Naive thymus-derived CD4-positive, alpha-beta T cell (primary cell): ENCODE measurements at regions not wholly inside any gene's neighbourhood (a gene's known extent, or its start where the extent isn't known, plus 50 kb on each side); places are given as distances from the start of the nearest gene placed in this dataset.

ENCODE experiments used
- ATAC-seq: fragments of 150-1000 bp; cut with Tn5 transposase; 2 replicates; pipeline ENCODE4 v1.10.0; 2021; ENCODE audit warnings: mild to moderate bottlenecking, moderate library complexity
- CTCF ChIA-PET: fragments of 350-600 bp; sonication (Branson Sonifier 250); formaldehyde crosslinking; loops from one replicate; lab custom pipeline; 2021; ENCODE audit warnings: antibody characterized with exemption; lab: Charles Lee
- POLR2A ChIA-PET: fragments of 350-600 bp; sonication (Branson Sonifier 250); formaldehyde crosslinking; loops from one replicate; lab custom pipeline; 2021; ENCODE audit warnings: antibody characterized with exemption, inconsistent platforms; lab: Charles Lee
- DNase-seq, 9 donors: peaks; one replicate each; pipeline versions ENCODE4 v3.0.0 to v3.0.0-alpha.2; 2020 to 2022; ENCODE audit warnings: mixed read lengths in 1 of 9
- H3K27ac ChIP-seq: one replicate; pipeline ENCODE4 v1.7.0; 2013; ENCODE audit warnings: mild to moderate bottlenecking, low read depth, low read length, moderate library complexity
- H3K27me3 ChIP-seq, 2 donors: one replicate each; pipeline ENCODE4 v1.7.0; 2013; ENCODE audit warnings: low read length in 2 of 2, mild to moderate bottlenecking in 2 of 2, moderate library complexity in 2 of 2; ENCODE audit not compliant: control insufficient read depth in 2 of 2, insufficient read depth in 2 of 2
- H3K36me3 ChIP-seq, 3 experiments: 1 replicate in 2 of 3; 2 replicates in 1 of 3; pipeline ENCODE4 v1.7.0; 2013; ENCODE audit warnings: low read length in 3 of 3, mild to moderate bottlenecking in 3 of 3, moderate library complexity in 1 of 3; ENCODE audit not compliant: insufficient read depth in 3 of 3, control insufficient read depth in 2 of 3
- H3K4me1 ChIP-seq, 2 donors: one replicate each; pipeline ENCODE4 v1.7.0; 2013; ENCODE audit warnings: low read length in 2 of 2, mild to moderate bottlenecking in 2 of 2, moderate library complexity in 1 of 2; ENCODE audit not compliant: control insufficient read depth in 2 of 2, insufficient read depth in 2 of 2
- H3K4me3 ChIP-seq: 2 replicates; pipeline ENCODE4 v1.7.0; 2013; ENCODE audit warnings: mild to moderate bottlenecking, low read length
- H3K9me3 ChIP-seq, 3 experiments: 1 replicate in 2 of 3; 2 replicates in 1 of 3; pipeline ENCODE4 v1.7.0; 2013; ENCODE audit warnings: low read length in 3 of 3; ENCODE audit not compliant: control insufficient read depth in 2 of 3
- H3K27ac Mint-ChIP-seq, 9 donors: one replicate each; pipeline ENCODE4 v1.8.0; 2020 to 2022; ENCODE audit warnings: mixed read lengths in 9 of 9, mild to moderate bottlenecking in 8 of 9, moderate library complexity in 5 of 9, inconsistent platforms in 2 of 9
- H3K27me3 Mint-ChIP-seq, 5 donors: one replicate each; pipeline ENCODE4 v1.8.0; 2021 to 2022; ENCODE audit warnings: mixed read lengths in 5 of 5, mild to moderate bottlenecking in 1 of 5
- H3K36me3 Mint-ChIP-seq, 5 donors: one replicate each; pipeline ENCODE4 v1.8.0; 2020 to 2022; ENCODE audit warnings: mixed read lengths in 5 of 5, mild to moderate bottlenecking in 3 of 5, inconsistent platforms in 1 of 5
- H3K4me1 Mint-ChIP-seq, 7 donors: one replicate each; pipeline ENCODE4 v1.8.0; 2020 to 2022; ENCODE audit warnings: mixed read lengths in 7 of 7, mild to moderate bottlenecking in 3 of 7, inconsistent platforms in 1 of 7
- H3K4me3 Mint-ChIP-seq, 10 donors: one replicate each; pipeline ENCODE4 v1.8.0; 2020 to 2022; ENCODE audit warnings: mild to moderate bottlenecking in 10 of 10, mixed read lengths in 10 of 10, moderate library complexity in 6 of 10, inconsistent platforms in 2 of 10
- H3K9me3 Mint-ChIP-seq, 11 donors: one replicate each; pipeline ENCODE4 v1.8.0; 2020 to 2022; ENCODE audit warnings: mixed read lengths in 11 of 11, mild to moderate bottlenecking in 4 of 11, inconsistent platforms in 1 of 11, moderate library complexity in 1 of 11
- intact Hi-C, 2 donors: fragments of 100-400 bp; cut with micrococcal nuclease; formaldehyde crosslinking; loops; one replicate each; pipeline ENCODE4 v1.15.1; 2023

GRCh38 chr13:91162180-91162579 is 185.3 kb upstream of the MIR17HG start:
- Histone ChIP-seq H3K36me3 (no peaks in the 10 kb centered on the region), H3K4me1 (no peaks in the 10 kb centered on the region), H3K4me3 (no peak overlapping the region), H3K27ac (no peak overlapping the region), H3K9me3 (peaks cover 0 to 3% (median 0%) of the 10 kb centered on the region in 3 experiments), H3K27me3 (no peaks in the 10 kb centered on the region)
- DNase-seq (no peak), ATAC-seq (no peak)
- H3K27me3 Mint-ChIP-seq: peaks cover 11 to 52% (median 19%) of the 10 kb centered on the region in 5 donors
- intact Hi-C loops: no loop called here
- no peak overlapping the region for H3K4me3 Mint-ChIP-seq
- H3K27ac Mint-ChIP-seq: no peak overlapping the region
- CTCF ChIA-PET: no interaction called here
- POLR2A ChIA-PET: no interaction called here
- no peaks in the 10 kb centered on the region for H3K4me1 Mint-ChIP-seq
- no peaks in the 10 kb centered on the region for H3K36me3 Mint-ChIP-seq
- H3K9me3 Mint-ChIP-seq: peaks cover 0 to 8% (median 0%) of the 10 kb centered on the region in 11 donors

DNA sequence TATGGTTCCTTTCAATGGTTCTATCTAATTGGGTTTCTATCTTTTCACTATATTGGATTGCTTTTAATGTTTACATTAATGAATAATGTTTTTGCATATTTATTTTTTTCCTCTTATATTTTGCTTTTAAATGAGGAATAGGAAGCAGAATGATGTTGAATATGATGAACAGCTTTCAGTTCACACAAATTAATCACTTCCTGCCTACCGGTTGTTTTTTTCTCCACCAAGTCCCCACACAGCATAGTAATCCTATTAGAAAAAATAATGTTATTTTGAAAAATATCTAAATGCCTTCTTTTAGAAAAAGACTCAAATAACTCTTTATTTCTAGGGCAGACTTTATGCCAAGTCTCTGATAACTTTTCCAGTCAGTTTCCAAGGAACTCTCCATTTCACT is 184.9 kb upstream of the MIR17HG start:
- Mint-ChIP-seq H3K9me3 (peaks cover 0 to 8% (median 0%) of the 10 kb centered on the region in 11 donors), H3K27me3 (peaks cover 11 to 49% (median 19%) of the 10 kb centered on the region in 5 donors), H3K4me3 (no peak overlapping the region), H3K36me3 (no peaks in the 10 kb centered on the region), H3K27ac (no peak overlapping the region), H3K4me1 (no peaks in the 10 kb centered on the region)
- H3K36me3 ChIP-seq: no peaks in the 10 kb centered on the region
- CTCF ChIA-PET: no interaction called here
- DNase-seq (no peak), ATAC-seq (no peak)
- intact Hi-C loops: no loop called here
- no peaks in the 10 kb centered on the region for H3K4me1 ChIP-seq
- no peaks in the 10 kb centered on the region for H3K27me3 ChIP-seq
- no peak overlapping the region for H3K27ac ChIP-seq
- POLR2A ChIA-PET: no interaction called here
- H3K9me3 ChIP-seq: peaks cover 0 to 3% (median 0%) of the 10 kb centered on the region in 3 experiments
- H3K4me3 ChIP-seq: no peak overlapping the region

GRCh38 chr13:91165758-91166157 is 181.7 kb upstream of the MIR17HG start:
- no peak overlapping the region for H3K4me3 ChIP-seq
- H3K9me3 ChIP-seq: no peaks in the 10 kb centered on the region
- ChIA-PET CTCF (no interaction called here), POLR2A (no interaction called here)
- intact Hi-C loops: no loop called here
- no peaks in the 10 kb centered on the region for H3K4me1 ChIP-seq
- Mint-ChIP-seq H3K4me3 (no peak overlapping the region), H3K4me1 (no peaks in the 10 kb centered on the region), H3K27me3 (peaks cover 0 to 38% (median 7%) of the 10 kb centered on the region in 5 donors), H3K27ac (no peak overlapping the region), H3K36me3 (no peaks in the 10 kb centered on the region), H3K9me3 (peaks cover 0 to 8% (median 0%) of the 10 kb centered on the region in 11 donors)
- DNase-seq: no peak
- H3K36me3 ChIP-seq: no peaks in the 10 kb centered on the region
- no peak overlapping the region for H3K27ac ChIP-seq
- H3K27me3 ChIP-seq: no peaks in the 10 kb centered on the region
- ATAC-seq: no peak

GRCh38 chr13:91166714-91167511 is 180.6 kb upstream of the MIR17HG start:
- Mint-ChIP-seq H3K4me3 (no peak overlapping the region), H3K36me3 (no peaks in the 10 kb centered on the region), H3K4me1 (no peaks in the 10 kb centered on the region), H3K27me3 (peaks cover 5 to 28% (median 5%) of the 10 kb centered on the region in 5 donors), H3K9me3 (peaks cover 0 to 8% (median 0%) of the 10 kb centered on the region in 11 donors), H3K27ac (no peak overlapping the region)
- Histone ChIP-seq H3K27ac (no peak overlapping the region), H3K4me1 (no peaks in the 10 kb centered on the region), H3K36me3 (no peaks in the 10 kb centered on the region), H3K9me3 (no peaks in the 10 kb centered on the region), H3K4me3 (no peak overlapping the region), H3K27me3 (no peaks in the 10 kb centered on the region)
- DNase-seq: no peak
- no peak for ATAC-seq
- POLR2A ChIA-PET: no interaction called here
- intact Hi-C loops: no loop called here
- CTCF ChIA-PET: no interaction called here

DNA sequence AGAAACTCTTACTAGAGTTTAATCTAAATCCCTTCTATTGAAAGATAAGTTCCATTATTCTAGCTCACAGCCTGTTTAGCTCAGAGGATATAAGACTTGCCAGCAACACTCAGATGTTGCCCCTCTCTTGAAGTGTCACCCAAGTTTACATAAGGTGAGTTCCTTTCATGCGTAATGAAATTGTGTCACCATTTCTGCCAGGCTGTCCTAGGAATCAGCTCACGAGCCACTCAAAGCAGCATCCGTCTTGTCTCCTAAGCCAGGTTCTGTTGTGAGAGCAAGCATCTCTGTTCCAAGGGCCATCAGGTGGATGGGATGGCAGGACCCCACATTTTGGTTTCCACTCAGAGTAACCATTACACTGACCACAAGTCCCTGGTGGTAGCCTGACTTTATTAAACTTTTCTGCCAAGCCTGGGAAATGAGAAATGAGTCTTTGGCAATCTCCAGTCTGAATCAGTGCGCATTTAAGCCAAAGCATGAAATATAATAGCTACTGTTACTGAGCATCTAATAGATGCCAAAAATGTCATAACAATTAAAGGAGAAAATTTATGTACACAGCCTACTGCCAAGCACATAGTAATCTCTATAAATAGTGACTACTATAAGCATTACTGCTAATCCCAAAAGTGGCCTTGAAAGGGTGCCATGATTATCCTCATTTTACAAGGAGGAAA is 179.6 kb upstream of the MIR17HG start:
- no peak overlapping the region for H3K27ac Mint-ChIP-seq
- no peak for DNase-seq
- no peak overlapping the region for H3K27ac ChIP-seq
- peaks cover 5 to 27% (median 5%) of the 10 kb centered on the region in 5 donors for H3K27me3 Mint-ChIP-seq
- no peaks in the 10 kb centered on the region for H3K27me3 ChIP-seq
- H3K4me3 Mint-ChIP-seq: no peak overlapping the region
- H3K4me1 Mint-ChIP-seq: no peaks in the 10 kb centered on the region
- no peaks in the 10 kb centered on the region for H3K36me3 ChIP-seq
- no peaks in the 10 kb centered on the region for H3K4me1 ChIP-seq
- POLR2A ChIA-PET: no interaction called here
- peaks cover 0 to 8% (median 0%) of the 10 kb centered on the region in 11 donors for H3K9me3 Mint-ChIP-seq
- H3K9me3 ChIP-seq: no peaks in the 10 kb centered on the region
- H3K4me3 ChIP-seq: no peak overlapping the region
- intact Hi-C loops: no loop called here
- CTCF ChIA-PET: no interaction called here
- ATAC-seq: no peak
- H3K36me3 Mint-ChIP-seq: no peaks in the 10 kb centered on the region

DNA sequence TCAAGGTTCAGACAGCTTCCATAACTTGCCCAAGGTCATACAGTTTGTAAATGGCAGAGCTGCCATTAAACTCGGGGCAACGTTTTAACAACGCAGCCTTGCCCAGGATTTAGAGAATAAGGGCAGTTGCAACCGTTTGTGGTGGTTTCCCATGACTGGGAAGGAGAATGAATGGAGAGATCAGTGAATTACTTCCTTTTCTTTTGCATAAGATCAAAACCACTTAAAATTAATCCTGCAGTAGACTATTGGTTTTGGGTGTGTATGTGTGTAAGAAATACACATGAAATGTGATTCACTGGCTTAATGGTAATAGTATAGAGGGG is 179.1 kb upstream of the MIR17HG start:
- POLR2A ChIA-PET: no interaction called here
- H3K9me3 Mint-ChIP-seq: peaks cover 0 to 8% (median 0%) of the 10 kb centered on the region in 11 donors
- Histone ChIP-seq H3K4me1 (no peaks in the 10 kb centered on the region), H3K27ac (no peak overlapping the region), H3K27me3 (no peaks in the 10 kb centered on the region), H3K4me3 (no peak overlapping the region), H3K36me3 (no peaks in the 10 kb centered on the region), H3K9me3 (no peaks in the 10 kb centered on the region)
- no peak for DNase-seq
- no peak overlapping the region for H3K4me3 Mint-ChIP-seq
- no peaks in the 10 kb centered on the region for H3K36me3 Mint-ChIP-seq
- intact Hi-C loops: no loop called here
- peaks cover 5 to 27% (median 5%) of the 10 kb centered on the region in 5 donors for H3K27me3 Mint-ChIP-seq
- ATAC-seq: no peak
- CTCF ChIA-PET: no interaction called here
- no peak overlapping the region for H3K27ac Mint-ChIP-seq
- H3K4me1 Mint-ChIP-seq: no peaks in the 10 kb centered on the region
